ENCODE measurements at regions not wholly inside any gene's neighbourhood (a gene's known extent, or its start where the extent isn't known, plus 50 kb on each side); places are given as distances from the start of the nearest gene placed in this dataset.

DNA sequence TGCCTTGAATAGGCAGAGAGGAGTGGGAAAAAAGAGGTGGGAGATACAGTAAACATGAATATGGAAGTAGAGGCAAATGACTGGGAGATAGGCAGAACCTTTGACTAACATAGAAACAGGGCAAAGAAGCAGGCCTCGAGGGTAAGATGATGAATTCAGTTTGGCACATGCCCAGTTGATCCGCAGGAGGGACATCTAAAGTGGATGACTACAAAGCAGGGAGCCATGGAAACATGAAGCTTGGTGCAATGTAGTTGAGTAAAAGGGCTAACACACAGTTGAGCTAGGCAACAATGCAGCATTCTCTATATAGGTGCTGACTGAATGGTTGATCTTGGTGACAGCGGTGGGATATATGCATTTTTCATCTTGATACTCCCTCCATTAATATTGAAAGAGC is 253.8 kb downstream of the DMRT2 start:
- Histone ChIP-seq H3K27me3 (ENCODE audit: low read length) (no peaks in the 10 kb centered on the region), H3K27ac (ENCODE audit: low read length) (no peak overlapping the region), H4K20me1 (ENCODE audit: low read length) (no peaks in the 10 kb centered on the region), H3K4me2 (ENCODE audit: low read length) (no peak overlapping the region), H3K4me1 (ENCODE audit: insufficient read depth, low read length) (no peaks in the 10 kb centered on the region), H3F3A (ENCODE audit: low read length, unreplicated experiment) (no peaks in the 10 kb centered on the region), H3K4me3 (ENCODE audit: low read length) (no peak overlapping the region), H3K36me3 (ENCODE audit: low read depth, low read length) (no peaks in the 10 kb centered on the region), H3K79me2 (ENCODE audit: low read length) (no peaks in the 10 kb centered on the region), H3K9me3 (ENCODE audit: low read length) (no peaks in the 10 kb centered on the region), H3K9ac (ENCODE audit: low read length) (no peak overlapping the region), H3K9me2 (replicated peaks; ENCODE audit: low read length) (no peaks in the 10 kb centered on the region), H2AFZ (ENCODE audit: low read length) (no peak overlapping the region)
- intact Hi-C loops (cut with micrococcal nuclease) = no loop called here
- ChIA-PET POLR2A (ENCODE audit: unreplicated experiment) (no interaction called here), CTCF (no interaction called here)
- TF ChIP-seq, protein P1, sequence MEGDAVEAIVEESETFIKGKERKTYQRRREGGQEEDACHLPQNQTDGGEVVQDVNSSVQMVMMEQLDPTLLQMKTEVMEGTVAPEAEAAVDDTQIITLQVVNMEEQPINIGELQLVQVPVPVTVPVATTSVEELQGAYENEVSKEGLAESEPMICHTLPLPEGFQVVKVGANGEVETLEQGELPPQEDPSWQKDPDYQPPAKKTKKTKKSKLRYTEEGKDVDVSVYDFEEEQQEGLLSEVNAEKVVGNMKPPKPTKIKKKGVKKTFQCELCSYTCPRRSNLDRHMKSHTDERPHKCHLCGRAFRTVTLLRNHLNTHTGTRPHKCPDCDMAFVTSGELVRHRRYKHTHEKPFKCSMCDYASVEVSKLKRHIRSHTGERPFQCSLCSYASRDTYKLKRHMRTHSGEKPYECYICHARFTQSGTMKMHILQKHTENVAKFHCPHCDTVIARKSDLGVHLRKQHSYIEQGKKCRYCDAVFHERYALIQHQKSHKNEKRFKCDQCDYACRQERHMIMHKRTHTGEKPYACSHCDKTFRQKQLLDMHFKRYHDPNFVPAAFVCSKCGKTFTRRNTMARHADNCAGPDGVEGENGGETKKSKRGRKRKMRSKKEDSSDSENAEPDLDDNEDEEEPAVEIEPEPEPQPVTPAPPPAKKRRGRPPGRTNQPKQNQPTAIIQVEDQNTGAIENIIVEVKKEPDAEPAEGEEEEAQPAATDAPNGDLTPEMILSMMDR (conservative IDR thresholded peaks at IDR 0.05; ENCODE audit: low read depth, low read length) = no peak
- no TSS peak for BruUV-seq (replicated peaks)
- ATAC-seq (no peak), DNase-seq (peak; percentile 6)

DNA sequence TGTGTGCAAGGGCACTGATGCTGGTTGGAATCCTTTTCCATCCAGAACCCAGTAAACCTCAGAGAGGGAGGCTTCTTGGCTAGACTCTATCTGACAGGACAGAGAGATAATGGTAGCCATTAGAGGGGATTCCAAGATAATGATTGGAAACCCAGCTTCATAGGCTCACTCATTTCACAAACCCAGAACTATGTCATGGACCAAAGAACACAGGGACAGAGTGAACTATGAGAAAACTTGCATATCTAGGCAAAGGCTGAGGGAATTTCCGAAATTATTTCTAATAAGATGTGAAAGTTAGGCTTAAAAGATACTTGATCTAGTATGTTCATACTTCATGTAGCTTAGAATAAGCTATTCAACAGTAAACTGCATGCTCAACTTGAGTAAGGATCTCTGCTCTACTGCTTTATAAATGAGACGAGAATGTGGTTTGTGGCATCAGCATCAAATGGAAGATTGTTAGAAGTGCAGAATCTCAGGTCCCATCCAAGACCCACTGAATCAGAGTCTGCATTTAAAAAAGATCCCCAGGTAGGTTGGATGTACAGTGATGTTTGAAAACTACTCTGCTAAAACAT is 261.4 kb downstream of the DMRT2 start:
- TF ChIP-seq, protein P1 (conservative IDR thresholded peaks at IDR 0.05; ENCODE audit: low read depth, low read length) = no peak
- TF ChIP-seq EZH2 (IDR thresholded peaks at IDR 0.05; ENCODE audit: low read length, unreplicated experiment) = no peak
- TF ChIP-seq EZH2phosphoT487 (IDR thresholded peaks at IDR 0.05; ENCODE audit: borderline replicate concordance, low read length) = no peak
- Histone ChIP-seq H3K9ac (ENCODE audit: low read length) (no peak overlapping the region), H4K20me1 (ENCODE audit: low read length) (no peaks in the 10 kb centered on the region), H3K4me1 (ENCODE audit: insufficient read depth, low read length) (no peaks in the 10 kb centered on the region), H3K9me3 (ENCODE audit: low read length) (no peaks in the 10 kb centered on the region), H3F3A (ENCODE audit: low read length, unreplicated experiment) (no peaks in the 10 kb centered on the region), H2AFZ (ENCODE audit: low read length) (no peak overlapping the region), H3K79me2 (ENCODE audit: low read length) (no peaks in the 10 kb centered on the region), H3K27me3 (ENCODE audit: low read length) (no peaks in the 10 kb centered on the region), H3K36me3 (ENCODE audit: low read depth, low read length) (no peaks in the 10 kb centered on the region), H3K9me2 (replicated peaks; ENCODE audit: low read length) (no peaks in the 10 kb centered on the region), H3K27ac (ENCODE audit: low read length) (no peak overlapping the region), H3K4me2 (ENCODE audit: low read length) (no peak overlapping the region), H3K4me3 (ENCODE audit: low read length) (no peak overlapping the region)
- ChIA-PET CTCF (no interaction called here), POLR2A (ENCODE audit: unreplicated experiment) (no interaction called here)
- ATAC-seq = no peak
- BruUV-seq (replicated peaks) = no TSS peak
- intact Hi-C loops (cut with micrococcal nuclease) = no loop called here
- DNase-seq = no peak

DNA sequence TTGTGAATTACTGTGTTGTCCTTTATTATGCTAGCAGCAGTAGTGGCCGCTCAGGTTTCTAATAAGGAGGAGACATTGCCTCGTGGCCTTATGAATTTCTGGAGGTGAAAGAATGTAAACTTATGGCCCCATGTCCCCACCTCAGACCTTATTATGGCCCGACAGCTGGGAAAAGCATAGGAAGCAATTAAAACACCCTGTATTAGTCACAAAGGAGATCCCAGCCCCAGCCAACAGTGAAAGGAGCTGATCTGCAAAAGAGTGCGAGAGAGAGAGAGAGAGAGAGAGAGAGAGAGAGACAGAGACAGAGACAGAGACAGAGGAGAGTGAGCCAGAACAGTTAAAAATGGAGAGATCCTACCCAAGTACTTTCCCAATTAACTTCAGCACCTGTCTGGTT is 269.3 kb downstream of the DMRT2 start:
- ChIA-PET POLR2A (ENCODE audit: unreplicated experiment) (no interaction called here), CTCF (no interaction called here)
- H3K4me2 ChIP-seq (ENCODE audit: low read length) = no peak overlapping the region
- H3K27me3 ChIP-seq (ENCODE audit: low read length) = no peaks in the 10 kb centered on the region
- intact Hi-C loops (cut with micrococcal nuclease) = no loop called here
- H3K36me3 ChIP-seq (ENCODE audit: low read depth, low read length) = no peaks in the 10 kb centered on the region
- no peak for DNase-seq
- no peak overlapping the region for H2AFZ ChIP-seq (ENCODE audit: low read length)
- no peaks in the 10 kb centered on the region for H4K20me1 ChIP-seq (ENCODE audit: low read length)
- no peaks in the 10 kb centered on the region for H3F3A ChIP-seq (ENCODE audit: low read length, unreplicated experiment)
- H3K9me2 ChIP-seq (replicated peaks; ENCODE audit: low read length) = no peaks in the 10 kb centered on the region
- no peaks in the 10 kb centered on the region for H3K9me3 ChIP-seq (ENCODE audit: low read length)
- H3K4me3 ChIP-seq (ENCODE audit: low read length) = no peak overlapping the region
- no peak for ATAC-seq
- no TSS peak for BruUV-seq (replicated peaks)
- H3K79me2 ChIP-seq (ENCODE audit: low read length) = no peaks in the 10 kb centered on the region
- no peak for TF ChIP-seq EZH2 (IDR thresholded peaks at IDR 0.05; ENCODE audit: low read length, unreplicated experiment)
- H3K4me1 ChIP-seq (ENCODE audit: insufficient read depth, low read length) = no peaks in the 10 kb centered on the region
- no peak overlapping the region for H3K9ac ChIP-seq (ENCODE audit: low read length)
- no peak overlapping the region for H3K27ac ChIP-seq (ENCODE audit: low read length)
